ENCODE measurements at regions not wholly inside any gene's neighbourhood (a gene's known extent, or its start where the extent isn't known, plus 50 kb on each side); places are given as distances from the start of the nearest gene placed in this dataset.
"Not testable (repeated sequence)": the region's sequence is repeated elsewhere in the genome, so short reads cannot be mapped to it uniquely, and the experiment has no call there.

GRCh38 chr10:2812631-2813030 lies 254.7 kb upstream of the PFKP start:
- no peaks in the 10 kb centered on the region for H3K36me3 Mint-ChIP-seq (ENCODE audit: low read depth)
- no peak overlapping the region for H3K4me3 Mint-ChIP-seq
- intact Hi-C loops (cut with micrococcal nuclease), result no loop called here
- no peaks in the 10 kb centered on the region for H3K27me3 Mint-ChIP-seq
- no peaks in the 10 kb centered on the region for H3K4me1 Mint-ChIP-seq (ENCODE audit: low read depth)
- H3K9me3 Mint-ChIP-seq, result no peaks in the 10 kb centered on the region
- H3K27ac Mint-ChIP-seq, result no peak overlapping the region

DNA sequence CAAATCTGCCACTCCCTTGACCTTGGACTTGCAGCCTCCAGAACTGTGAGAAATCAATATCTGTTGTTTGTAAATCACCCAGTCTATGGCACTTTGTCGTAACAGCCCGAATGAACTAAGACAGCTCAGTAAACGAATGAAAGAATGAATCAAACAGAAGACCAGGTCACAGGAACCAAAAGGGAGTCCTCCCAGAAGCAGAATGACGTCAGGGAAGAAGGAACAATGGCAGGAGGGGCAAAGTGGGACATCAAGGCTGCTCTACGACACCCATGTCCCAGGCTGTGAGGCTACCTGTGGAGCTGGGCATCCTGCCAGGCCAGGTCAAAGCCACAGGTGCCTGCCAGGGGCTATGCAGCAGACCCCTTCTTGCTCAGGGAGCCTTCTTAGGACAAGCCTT lies 267.2 kb upstream of the PFKP start:
- Mint-ChIP-seq H3K4me1 (ENCODE audit: low read depth) (no peaks in the 10 kb centered on the region), H3K27me3 (no peaks in the 10 kb centered on the region), H3K9me3 (peaks cover 25% of the 10 kb centered on the region), H3K4me3 (no peak overlapping the region), H3K27ac (no peak overlapping the region), H3K36me3 (ENCODE audit: low read depth) (no peaks in the 10 kb centered on the region)
- intact Hi-C loops (cut with micrococcal nuclease), result no loop called here

DNA sequence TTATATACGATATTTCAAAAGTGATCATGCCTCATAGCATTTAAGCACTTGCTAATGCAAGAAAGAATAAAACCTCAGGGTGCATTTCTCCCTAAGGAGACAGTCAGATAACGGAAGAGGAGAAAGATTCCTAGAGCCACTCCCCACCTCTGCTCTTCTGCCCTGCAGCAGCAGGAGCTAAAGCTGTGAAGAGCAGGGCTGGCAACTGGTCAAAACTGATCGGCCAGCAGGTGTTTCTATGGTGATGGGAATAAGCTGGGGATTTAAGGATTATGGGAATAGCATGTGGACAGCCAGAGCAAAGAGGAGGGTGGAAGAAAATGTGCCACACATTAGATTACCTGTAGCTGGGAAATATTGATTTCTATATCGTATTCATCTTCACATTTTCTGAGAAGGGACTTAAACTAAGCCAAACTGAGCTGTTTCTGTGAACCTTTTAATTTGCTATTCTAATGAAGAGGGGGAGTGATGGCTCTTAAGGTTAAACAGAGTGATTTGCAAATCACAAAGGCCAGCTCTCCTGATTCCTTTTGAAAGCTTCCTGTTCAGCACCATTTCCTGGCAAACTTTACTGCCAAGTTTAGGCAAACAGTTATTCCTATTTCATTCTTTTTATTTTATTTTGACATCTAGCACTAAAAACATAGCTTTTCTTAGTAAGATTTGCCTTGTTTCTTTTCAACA lies 268.9 kb upstream of the PFKP start:
- H3K36me3 Mint-ChIP-seq (ENCODE audit: low read depth), result no peaks in the 10 kb centered on the region
- intact Hi-C loops (cut with micrococcal nuclease), result no loop called here
- no peak overlapping the region for H3K4me3 Mint-ChIP-seq
- H3K27ac Mint-ChIP-seq, result no peak overlapping the region
- no peaks in the 10 kb centered on the region for H3K27me3 Mint-ChIP-seq
- H3K9me3 Mint-ChIP-seq, result peaks cover 30% of the 10 kb centered on the region
- no peaks in the 10 kb centered on the region for H3K4me1 Mint-ChIP-seq (ENCODE audit: low read depth)

DNA sequence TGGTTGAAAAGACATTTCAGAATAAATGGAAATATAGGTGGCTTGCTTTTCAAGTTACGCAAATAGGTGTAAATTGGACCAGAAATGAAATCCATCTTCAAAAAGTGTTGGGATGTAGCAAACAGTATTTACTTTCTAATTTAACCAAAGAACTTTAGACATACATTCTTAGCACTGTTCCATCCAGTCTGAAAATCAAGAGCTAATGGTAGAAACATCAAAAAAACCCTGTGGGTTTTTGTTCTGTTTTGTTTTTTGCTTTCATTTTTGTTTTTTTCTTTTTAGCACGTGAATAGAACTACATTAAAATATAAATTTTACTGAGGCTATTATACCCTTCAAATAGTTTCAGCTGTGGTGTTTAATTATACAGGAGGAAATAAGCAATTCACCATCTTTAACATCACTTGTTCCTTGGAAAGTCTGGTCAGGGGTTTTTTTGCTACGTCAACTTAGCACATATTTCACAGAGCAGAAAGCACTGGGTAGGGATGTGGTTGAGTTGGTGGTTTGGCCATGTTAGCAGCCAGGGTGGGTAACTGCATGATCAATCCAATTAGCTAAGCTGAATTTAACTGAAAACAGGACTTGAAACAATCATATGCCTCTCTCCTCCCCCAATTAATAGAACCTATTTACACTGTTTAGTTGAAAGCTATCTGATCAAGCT lies 275.4 kb upstream of the PFKP start:
- intact Hi-C loops (cut with micrococcal nuclease), result no loop called here
- Mint-ChIP-seq H3K27me3 (no peaks in the 10 kb centered on the region), H3K36me3 (ENCODE audit: low read depth) (no peaks in the 10 kb centered on the region), H3K4me1 (ENCODE audit: low read depth) (no peaks in the 10 kb centered on the region), H3K4me3 (no peak overlapping the region), H3K27ac (no peak overlapping the region), H3K9me3 (peaks cover 21% of the 10 kb centered on the region)

GRCh38 chr10:2790396-2791188 lies 276.8 kb upstream of the PFKP start:
- Mint-ChIP-seq H3K9me3 (peaks cover 21% of the 10 kb centered on the region), H3K27me3 (no peaks in the 10 kb centered on the region), H3K4me3 (no peak overlapping the region), H3K4me1 (ENCODE audit: low read depth) (no peaks in the 10 kb centered on the region), H3K36me3 (ENCODE audit: low read depth) (no peaks in the 10 kb centered on the region), H3K27ac (no peak overlapping the region)
- intact Hi-C loops (cut with micrococcal nuclease), result no loop called here

GRCh38 chr10:2786251-2786650 lies 281.1 kb upstream of the PFKP start:
- Mint-ChIP-seq H3K4me3 (no peak overlapping the region), H3K9me3 (peaks cover 22% of the 10 kb centered on the region), H3K36me3 (ENCODE audit: low read depth) (no peaks in the 10 kb centered on the region), H3K27ac (no peak overlapping the region), H3K4me1 (ENCODE audit: low read depth) (no peaks in the 10 kb centered on the region), H3K27me3 (no peaks in the 10 kb centered on the region)
- intact Hi-C loops (cut with micrococcal nuclease), result no loop called here

- no peak overlapping the region for H3K4me3 Mint-ChIP-seq
- H3K36me3 Mint-ChIP-seq (ENCODE audit: low read depth), result no peaks in the 10 kb centered on the region
- intact Hi-C loops (cut with micrococcal nuclease), result no loop called here
- H3K9me3 Mint-ChIP-seq, result peaks cover 22% of the 10 kb centered on the region
- H3K4me1 Mint-ChIP-seq (ENCODE audit: low read depth), result no peaks in the 10 kb centered on the region
- no peak overlapping the region for H3K27ac Mint-ChIP-seq
- no peaks in the 10 kb centered on the region for H3K27me3 Mint-ChIP-seq
These were observed 282.6 kb upstream of the PFKP start for GRCh38 chr10:2784766-2785165.

- intact Hi-C loops (cut with micrococcal nuclease), result no loop called here
- H3K27ac Mint-ChIP-seq, result no peak overlapping the region
These were observed 284.4 kb upstream of the PFKP start for GRCh38 chr10:2782950-2783349.

DNA sequence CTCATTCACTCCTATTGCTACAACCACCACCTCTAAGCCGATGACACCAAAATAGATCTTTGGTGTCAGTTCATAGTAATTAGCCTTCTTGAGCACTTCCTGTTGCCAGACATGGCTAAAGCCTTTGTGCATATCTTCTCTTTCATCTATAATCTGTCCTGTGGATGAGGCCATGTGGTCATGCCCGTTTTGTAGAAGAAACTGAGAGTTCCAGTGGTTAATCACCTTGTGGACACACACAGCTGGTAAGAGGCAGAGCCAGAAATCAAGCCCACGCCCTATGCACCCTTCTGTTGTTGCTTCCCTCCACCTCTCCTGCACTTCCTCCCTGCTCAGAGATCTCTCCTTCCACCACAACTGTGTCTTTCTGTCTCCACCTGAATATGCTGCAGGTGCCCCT lies 285.1 kb upstream of the PFKP start:
- H3K27ac Mint-ChIP-seq, result no peak overlapping the region
- intact Hi-C loops (cut with micrococcal nuclease), result no loop called here
- H3K27me3 Mint-ChIP-seq, result no peaks in the 10 kb centered on the region
- H3K4me1 Mint-ChIP-seq (ENCODE audit: low read depth), result no peaks in the 10 kb centered on the region
- H3K4me3 Mint-ChIP-seq, result no peak overlapping the region
- no peaks in the 10 kb centered on the region for H3K36me3 Mint-ChIP-seq (ENCODE audit: low read depth)
- peaks cover 22% of the 10 kb centered on the region for H3K9me3 Mint-ChIP-seq

More at GRCh38 chr10:2782950-2783349, 284.4 kb upstream of the PFKP start:
- Mint-ChIP-seq H3K27me3 (no peaks in the 10 kb centered on the region), H3K4me1 (ENCODE audit: low read depth) (no peaks in the 10 kb centered on the region), H3K9me3 (peaks cover 22% of the 10 kb centered on the region), H3K4me3 (no peak overlapping the region), H3K36me3 (ENCODE audit: low read depth) (no peaks in the 10 kb centered on the region)

DNA sequence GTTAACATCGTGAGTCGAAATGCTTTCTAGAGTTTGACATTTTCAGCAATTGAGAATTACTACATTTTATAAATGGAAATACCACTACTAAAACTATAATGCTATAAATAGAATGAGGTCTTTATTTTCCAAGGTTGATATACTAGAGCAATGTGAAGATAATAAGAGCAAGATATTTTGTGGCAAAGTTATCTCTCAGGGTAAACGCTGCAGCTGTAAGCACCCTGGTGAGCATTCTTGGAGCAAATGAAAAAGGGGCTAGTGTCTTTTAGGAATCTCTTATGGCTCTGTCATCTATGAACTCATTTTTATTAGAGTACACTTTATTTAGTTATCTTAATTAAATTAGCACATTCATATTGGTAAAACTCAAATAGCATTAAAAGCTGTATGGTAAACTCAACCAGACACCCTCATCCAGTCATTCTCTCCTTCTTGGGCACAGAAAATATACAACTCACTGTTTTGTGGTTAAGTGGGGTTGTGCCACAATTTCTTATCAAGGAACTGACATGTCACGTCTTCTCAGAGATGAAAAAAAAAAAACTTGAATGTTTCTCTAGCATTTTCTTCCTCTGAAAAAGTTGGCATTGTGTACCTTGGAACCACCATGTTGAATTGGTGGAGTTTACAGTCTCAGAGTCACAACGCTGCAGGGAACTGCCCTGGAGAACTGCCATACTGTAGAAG lies 289.5 kb upstream of the PFKP start:
- Mint-ChIP-seq H3K9me3 (peaks cover 14% of the 10 kb centered on the region), H3K27me3 (no peaks in the 10 kb centered on the region), H3K4me1 (ENCODE audit: low read depth) (no peaks in the 10 kb centered on the region), H3K36me3 (ENCODE audit: low read depth) (no peaks in the 10 kb centered on the region), H3K4me3 (no peak overlapping the region), H3K27ac (no peak overlapping the region)
- intact Hi-C loops (cut with micrococcal nuclease), result no loop called here

DNA sequence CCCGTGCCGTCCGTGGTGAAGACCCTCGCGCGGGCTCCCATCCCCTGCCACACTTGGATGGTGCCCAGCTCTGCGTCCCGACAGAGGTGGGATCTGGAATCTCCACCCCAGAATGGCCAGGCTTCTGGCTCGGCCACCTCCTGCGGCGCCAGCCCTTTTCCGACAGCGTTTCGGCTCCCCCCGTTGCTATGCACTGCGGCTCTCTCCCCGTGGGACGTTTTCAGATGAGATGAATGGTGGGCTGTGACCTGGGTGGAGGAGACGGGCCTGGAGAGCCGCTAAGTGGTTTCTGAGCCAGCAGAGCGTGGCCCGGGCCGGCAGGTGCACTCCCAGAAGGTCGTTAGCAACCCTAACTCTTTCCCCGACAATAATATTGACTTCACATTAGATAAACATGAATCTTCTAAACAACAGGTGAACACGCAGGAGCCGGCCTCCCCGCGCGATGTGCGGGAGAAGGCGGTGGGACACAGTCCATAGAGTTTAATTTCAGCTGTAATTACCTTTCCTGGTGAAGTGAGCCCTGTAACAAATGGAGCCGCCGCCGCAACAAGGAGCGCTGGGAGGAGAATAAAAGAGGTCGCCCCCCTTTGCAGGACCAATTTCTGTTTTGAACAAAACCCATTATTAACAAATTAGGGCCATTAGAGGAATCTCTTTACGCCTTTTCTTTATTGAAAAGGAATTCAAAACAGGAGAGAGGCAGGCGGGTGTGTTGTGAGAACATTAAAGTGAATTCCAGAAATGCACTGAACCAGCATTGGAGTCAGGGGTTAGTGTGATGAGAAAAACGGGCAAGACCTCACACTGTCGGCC lies 294.3 kb upstream of the PFKP start:
- Mint-ChIP-seq H3K9me3 (no peaks in the 10 kb centered on the region), H3K4me1 (ENCODE audit: low read depth) (no peaks in the 10 kb centered on the region), H3K36me3 (ENCODE audit: low read depth) (no peaks in the 10 kb centered on the region), H3K27me3 (no peaks in the 10 kb centered on the region), H3K4me3 (no peak overlapping the region), H3K27ac (no peak overlapping the region)
- intact Hi-C loops (cut with micrococcal nuclease), result no loop called here

- intact Hi-C loops (cut with micrococcal nuclease), result no loop called here
- H3K9me3 Mint-ChIP-seq, result no peaks in the 10 kb centered on the region
- H3K4me3 Mint-ChIP-seq, result no peak overlapping the region
- no peak overlapping the region for H3K27ac Mint-ChIP-seq
- no peaks in the 10 kb centered on the region for H3K27me3 Mint-ChIP-seq
- H3K36me3 Mint-ChIP-seq (ENCODE audit: low read depth), result no peaks in the 10 kb centered on the region
- H3K4me1 Mint-ChIP-seq (ENCODE audit: low read depth), result no peaks in the 10 kb centered on the region
These were observed 295.2 kb upstream of the PFKP start for GRCh38 chr10:2772135-2772534.

DNA sequence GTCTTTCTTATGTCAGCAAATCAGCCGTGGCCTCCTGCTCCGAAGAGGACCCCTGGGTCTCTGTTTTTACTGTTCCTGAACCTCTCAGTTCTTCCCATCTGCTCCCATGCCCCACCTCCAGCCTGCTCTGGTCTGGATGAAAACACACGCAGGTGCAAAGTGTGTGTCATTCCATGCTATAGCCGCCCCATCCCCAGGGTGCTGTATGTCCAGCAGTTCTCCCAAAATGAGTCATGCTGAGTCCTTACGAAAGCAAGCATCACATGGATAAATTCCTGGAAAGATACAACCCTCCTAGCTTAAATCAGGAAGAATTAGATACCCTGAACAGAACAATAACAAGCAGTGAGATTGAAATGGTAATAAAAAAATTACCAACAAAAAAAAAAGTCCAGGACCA lies 300.1 kb upstream of the PFKP start:
- H3K4me3 Mint-ChIP-seq; H3K4me1 Mint-ChIP-seq (ENCODE audit: low read depth); H3K27ac Mint-ChIP-seq; H3K36me3 Mint-ChIP-seq (ENCODE audit: low read depth); intact Hi-C loops (cut with micrococcal nuclease); H3K27me3 Mint-ChIP-seq: not testable (repeated sequence)
- H3K9me3 Mint-ChIP-seq, result peaks cover 11% of the 10 kb centered on the region

All from dendritic cell treated with granulocyte-macrophage colony-stimulating factor and Interleukin-4, amounts not matched to agents 40 ng/mL and 50 ng/mL, for 4 days (primary cell).